ENCODE measurements at regions not wholly inside any gene's neighbourhood (a gene's known extent, or its start where the extent isn't known, plus 50 kb on each side); places are given as distances from the start of the nearest gene placed in this dataset.

- TF ChIP-seq POLR2A (IDR thresholded peaks at IDR 0.05) (no peak), EP300 (IDR thresholded peaks at IDR 0.05) (no peak), CTCF (IDR thresholded peaks at IDR 0.05) (no peak)
Measured at GRCh38 chr1:177592624-177593023, 377.2 kb downstream of the SEC16B start.

Data from tibial nerve (tissue), 4 donors.